Effector CD8-positive, alpha-beta T cell (primary cell): ENCODE measurements at regions not wholly inside any gene's neighbourhood (a gene's known extent, or its start where the extent isn't known, plus 50 kb on each side); places are given as distances from the start of the nearest gene placed in this dataset.

ENCODE experiments used
- DNase-seq: peaks from one replicate; lab custom pipeline; 2025; lab: John Stamatoyannopoulos, UW

GRCh38 chr5:158644301-158644700, 455.4 kb downstream of the EBF1 start:
- DNase-seq = no peak

GRCh38 chr5:158643840-158644239, 455.9 kb downstream of the EBF1 start:
- no peak for DNase-seq

GRCh38 chr5:158642879-158643278, 456.8 kb downstream of the EBF1 start:
- no peak for DNase-seq

- DNase-seq = no peak
Observed at GRCh38 chr5:158641016-158641415, 458.7 kb downstream of the EBF1 start.

GRCh38 chr5:158640593-158640980, 459.1 kb downstream of the EBF1 start:
- no peak for DNase-seq

- DNase-seq = no peak
Observed at GRCh38 chr5:158639881-158640592, 459.7 kb downstream of the EBF1 start.

- DNase-seq = no peak
Observed at GRCh38 chr5:158638396-158638795, 461.3 kb downstream of the EBF1 start.

GRCh38 chr5:158637039-158637438, 462.7 kb downstream of the EBF1 start:
- DNase-seq = no peak

- no peak for DNase-seq
Observed at GRCh38 chr5:158635565-158635964, 464.2 kb downstream of the EBF1 start.

GRCh38 chr5:158634714-158635113, 465.0 kb downstream of the EBF1 start:
- no peak for DNase-seq

GRCh38 chr5:158629591-158630312, 470.0 kb downstream of the EBF1 start:
- DNase-seq = no peak

- no peak for DNase-seq
Observed at GRCh38 chr5:158626718-158627117, 473.0 kb downstream of the EBF1 start.

GRCh38 chr5:158623971-158624370, 475.7 kb downstream of the EBF1 start:
- no peak for DNase-seq

- DNase-seq = no peak
Observed at GRCh38 chr5:158621391-158621790, 478.3 kb downstream of the EBF1 start.

GRCh38 chr5:158619083-158619788, 480.5 kb downstream of the EBF1 start:
- no peak for DNase-seq

GRCh38 chr5:158618256-158618655, 481.5 kb downstream of the EBF1 start:
- DNase-seq = no peak

- no peak for DNase-seq
Observed at GRCh38 chr5:158616707-158617106, 483.0 kb downstream of the EBF1 start.

- no peak for DNase-seq
Observed at GRCh38 chr5:158614951-158615350, 484.8 kb downstream of the EBF1 start.

GRCh38 chr5:158611581-158611980, 488.1 kb downstream of the EBF1 start:
- no peak for DNase-seq

- DNase-seq = no peak
Observed at GRCh38 chr5:158610051-158610415, 489.7 kb downstream of the EBF1 start.

- no peak for DNase-seq
Observed at GRCh38 chr5:158609333-158610050, 490.2 kb downstream of the EBF1 start.

GRCh38 chr5:158607088-158607487, 492.6 kb downstream of the EBF1 start:
- DNase-seq = no peak
